NCI-H748 treated with DMSO at 0.1 percent for 48 hours (cell line): ENCODE measurements at regions not wholly inside any gene's neighbourhood (a gene's known extent, or its start where the extent isn't known, plus 50 kb on each side); places are given as distances from the start of the nearest gene placed in this dataset.

Experiments used
- DNase-seq: peaks from one replicate; lab custom pipeline; 2025; lab: John Stamatoyannopoulos, UW

DNA sequence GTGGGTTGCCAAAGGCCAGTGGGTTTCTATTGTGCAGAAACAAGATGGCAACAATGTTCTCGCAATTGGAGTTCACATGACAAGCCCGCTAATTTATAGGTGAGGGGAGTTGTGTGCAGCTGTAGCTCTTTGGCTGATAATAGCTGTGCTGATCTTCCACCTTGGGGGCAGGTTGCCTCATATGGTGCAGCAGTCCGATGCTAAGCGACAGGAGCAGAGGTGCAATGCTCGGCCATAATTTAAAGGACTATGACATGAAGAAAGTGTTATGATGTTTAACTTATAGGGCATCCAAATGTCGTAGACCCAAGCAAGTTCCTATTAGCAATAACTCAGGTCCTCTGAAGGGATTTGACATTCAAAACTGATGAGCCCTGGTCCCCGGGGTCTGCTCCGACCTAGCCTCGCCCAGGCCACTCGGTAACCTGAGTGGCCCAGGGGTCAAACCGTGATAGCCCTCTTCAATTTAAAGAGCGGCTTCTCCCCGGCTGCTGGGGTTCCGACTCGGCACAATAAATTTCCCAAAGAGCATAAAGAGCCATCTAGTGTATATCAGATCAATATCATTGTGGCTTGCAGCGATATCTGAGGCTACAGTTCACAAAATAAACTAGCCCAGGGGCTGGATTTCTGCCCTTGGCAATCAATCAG is 724.0 kb downstream of the IRX1 start:
- no peak for DNase-seq

- DNase-seq: no peak
Observed at GRCh38 chr5:4330327-4330726, 734.7 kb downstream of the IRX1 start.

DNA sequence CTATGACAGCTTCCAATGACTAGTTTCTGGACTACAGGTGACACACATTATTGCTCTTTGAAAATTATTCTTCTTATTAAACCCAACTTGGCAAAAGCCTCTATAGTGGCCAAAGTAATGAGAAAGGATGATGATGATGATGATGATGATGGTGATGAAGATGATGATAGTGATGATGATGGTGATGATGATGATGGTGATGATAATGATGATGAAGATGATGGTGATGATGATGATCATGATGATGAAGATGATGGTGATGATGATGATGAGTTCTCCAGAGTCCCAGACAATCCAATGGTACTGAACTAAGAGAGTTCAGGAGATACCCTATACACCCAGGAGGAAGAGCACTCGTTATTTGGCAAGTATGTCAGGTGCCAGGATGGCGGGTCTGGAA is 739.4 kb downstream of the IRX1 start:
- no peak for DNase-seq

GRCh38 chr5:4337519-4337918 is 741.9 kb downstream of the IRX1 start:
- no peak for DNase-seq

GRCh38 chr5:4339949-4340348 is 744.3 kb downstream of the IRX1 start:
- no peak for DNase-seq

GRCh38 chr5:4345850-4346249 is 750.2 kb downstream of the IRX1 start:
- DNase-seq: no peak

- DNase-seq: no peak
Observed at GRCh38 chr5:4348423-4348822, 752.8 kb downstream of the IRX1 start.

DNA sequence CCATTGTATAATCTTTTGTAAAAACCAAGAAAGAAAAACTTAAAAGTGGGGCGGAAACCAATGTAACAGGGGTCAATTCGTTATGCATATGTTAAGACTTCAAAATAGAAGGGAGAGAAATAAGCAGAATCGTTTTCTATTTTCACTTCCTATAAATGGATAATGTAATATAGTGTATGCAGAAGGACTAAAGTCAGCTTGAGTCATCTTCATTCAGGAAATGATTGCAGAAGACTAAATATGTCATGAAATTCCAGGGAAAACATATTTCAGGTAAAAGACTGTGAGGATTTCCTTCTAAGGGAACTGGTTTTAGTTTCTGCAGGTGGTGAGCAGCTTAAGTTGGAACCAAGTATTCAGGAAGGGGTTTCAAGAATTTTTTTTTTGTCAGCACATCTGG is 753.3 kb downstream of the IRX1 start:
- no peak for DNase-seq

DNA sequence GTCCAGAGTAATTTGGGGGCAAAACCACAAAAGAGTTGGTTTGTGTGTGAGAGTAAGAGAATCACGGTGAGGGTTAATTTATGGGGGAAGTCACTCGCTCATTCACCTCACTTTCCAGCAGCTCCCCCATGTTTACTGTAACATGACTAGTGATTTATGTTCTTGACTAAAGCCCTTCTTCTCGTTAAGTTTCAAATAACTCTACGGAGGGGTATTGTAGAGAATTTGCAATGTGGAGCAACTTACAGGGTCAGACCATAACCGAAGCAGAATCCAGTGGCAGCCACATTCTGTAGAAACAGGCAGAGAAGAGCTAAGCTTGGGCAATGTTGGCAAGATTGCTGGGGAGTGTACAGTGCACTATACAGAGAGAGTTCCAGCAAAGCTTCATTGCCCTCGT is 760.6 kb downstream of the IRX1 start:
- no peak for DNase-seq

DNA sequence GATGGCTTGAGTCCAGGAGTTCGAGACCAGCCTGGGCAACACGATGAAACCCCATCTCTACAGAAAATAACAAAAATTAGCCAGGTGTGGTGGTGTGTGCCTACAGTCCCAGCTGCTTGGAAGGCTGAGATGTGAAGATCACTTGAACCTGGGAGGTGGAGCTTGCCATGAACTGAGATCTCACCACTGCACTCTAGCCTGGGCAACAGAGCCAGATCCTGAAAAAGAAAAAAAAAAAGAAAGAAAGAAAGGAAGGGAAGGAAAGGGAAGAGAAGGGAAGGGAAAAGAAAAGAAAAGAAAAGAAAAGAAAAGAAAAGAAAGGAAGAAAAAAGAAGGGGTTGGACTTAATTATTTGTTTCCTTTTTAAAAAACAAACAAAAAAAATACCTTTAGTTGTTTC is 764.2 kb downstream of the IRX1 start:
- no peak for DNase-seq

DNA sequence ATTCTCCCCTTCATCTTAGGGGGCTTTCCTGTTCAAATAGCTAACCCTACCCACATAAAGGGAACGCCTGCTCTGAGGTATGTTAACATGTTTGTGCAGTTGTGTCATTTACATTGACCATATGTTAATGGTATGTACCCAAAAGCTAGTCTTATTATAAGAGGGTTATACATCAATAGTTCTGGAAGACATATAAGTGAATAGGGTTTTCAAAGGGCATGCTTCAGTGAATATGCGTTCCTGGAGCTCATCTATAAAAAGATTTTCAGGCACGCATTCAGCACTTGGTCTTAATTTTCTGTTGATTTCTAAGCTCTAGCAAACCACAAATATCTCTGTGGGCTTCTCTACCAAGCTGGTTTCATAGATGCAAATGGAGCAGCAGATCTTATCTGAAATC is 766.1 kb downstream of the IRX1 start:
- no peak for DNase-seq

DNA sequence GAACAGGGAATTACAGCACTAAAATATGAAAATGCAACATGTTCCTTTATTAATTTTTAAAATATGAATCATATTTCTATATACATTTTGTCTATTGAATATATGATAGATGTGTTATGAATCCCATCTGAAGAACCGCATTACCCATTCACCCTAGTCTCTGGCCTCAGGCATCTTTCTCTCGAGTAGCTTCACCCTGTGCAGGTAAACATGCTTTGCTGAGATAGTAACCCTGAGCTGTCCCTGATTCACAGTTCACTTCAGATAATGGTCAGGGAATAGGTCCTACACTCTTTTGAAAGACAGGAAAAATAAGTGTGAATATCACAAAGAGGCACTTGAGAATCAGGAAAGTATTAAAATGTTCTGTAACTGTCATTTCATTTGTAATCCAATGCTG is 766.8 kb downstream of the IRX1 start:
- no peak for DNase-seq

DNA sequence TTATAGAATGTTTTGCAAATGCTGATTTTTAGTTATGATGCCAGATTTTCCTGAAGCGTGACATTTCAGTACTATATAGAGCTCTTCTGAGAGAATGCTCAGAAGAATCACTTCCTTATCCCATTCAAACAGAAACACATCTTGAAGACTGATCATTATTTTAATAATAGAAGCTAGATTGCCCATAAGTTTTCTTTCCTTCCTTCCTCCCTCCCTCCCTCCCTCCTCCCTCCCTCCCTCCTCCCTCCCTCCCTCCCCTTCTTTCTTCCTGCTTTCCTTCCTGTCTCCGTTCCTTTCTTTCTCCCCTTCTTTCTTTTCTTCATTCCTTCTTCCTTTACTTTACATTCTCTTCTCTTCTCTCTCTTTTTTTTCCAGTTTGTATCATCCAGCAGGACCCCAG is 767.4 kb downstream of the IRX1 start:
- DNase-seq: no peak

DNA sequence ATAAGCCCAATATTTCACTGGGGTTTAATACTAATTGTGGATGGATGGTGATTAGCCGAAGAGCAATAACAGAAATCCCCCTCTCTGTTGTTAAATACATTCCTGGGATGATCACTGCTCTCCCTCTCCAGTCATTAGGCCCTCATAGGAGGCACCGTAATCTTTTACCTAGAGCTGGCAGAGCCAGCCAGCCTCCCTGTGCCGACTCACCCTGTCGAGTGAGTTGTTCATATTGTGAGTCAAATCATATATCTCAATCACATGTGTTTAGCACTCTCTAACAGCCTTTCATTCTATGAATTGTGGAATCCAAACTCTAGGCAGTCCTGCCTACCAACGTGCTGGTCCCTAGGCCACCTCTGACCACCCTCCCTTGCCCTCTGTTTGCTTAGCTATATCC is 771.0 kb downstream of the IRX1 start:
- DNase-seq: no peak

DNA sequence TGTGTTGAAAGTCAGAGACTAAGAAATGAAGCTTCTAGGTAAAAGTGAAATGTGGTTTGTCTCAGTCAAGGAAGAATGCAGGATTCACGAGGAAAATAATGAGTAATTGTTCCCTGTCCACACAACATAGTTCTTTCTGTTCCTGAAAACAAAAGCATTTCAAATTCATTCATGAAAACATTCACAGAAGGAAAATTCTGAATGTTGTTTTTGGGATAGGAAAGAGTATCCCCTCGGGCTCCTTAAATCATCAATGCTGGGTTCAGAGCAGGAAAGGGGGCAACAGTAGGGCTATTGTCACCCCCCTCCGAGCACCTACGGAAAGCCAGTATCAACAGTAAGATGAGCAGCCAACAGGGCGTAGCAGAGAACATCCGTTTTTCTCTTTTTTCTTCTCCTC is 769.9 kb upstream of the ADAMTS16 start:
- no peak for DNase-seq

DNA sequence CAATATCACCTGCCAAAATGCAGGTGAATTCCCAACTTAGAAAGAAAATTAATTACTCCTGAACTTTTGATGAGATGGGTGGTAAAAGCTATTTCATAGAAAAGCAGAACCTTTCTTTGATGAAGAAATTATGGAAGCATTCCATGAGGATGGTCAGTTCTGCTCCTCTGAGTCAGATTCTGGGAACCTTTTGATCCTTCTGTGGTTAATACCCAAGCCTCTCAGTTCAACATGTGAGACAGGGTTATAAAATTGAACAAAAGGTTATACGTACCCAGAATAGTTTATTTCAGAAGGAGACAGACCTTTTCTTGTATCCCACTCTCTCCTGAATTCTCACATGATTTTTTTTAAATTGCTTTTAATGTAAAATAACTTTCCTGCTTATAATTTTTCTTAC is 767.6 kb upstream of the ADAMTS16 start:
- no peak for DNase-seq

DNA sequence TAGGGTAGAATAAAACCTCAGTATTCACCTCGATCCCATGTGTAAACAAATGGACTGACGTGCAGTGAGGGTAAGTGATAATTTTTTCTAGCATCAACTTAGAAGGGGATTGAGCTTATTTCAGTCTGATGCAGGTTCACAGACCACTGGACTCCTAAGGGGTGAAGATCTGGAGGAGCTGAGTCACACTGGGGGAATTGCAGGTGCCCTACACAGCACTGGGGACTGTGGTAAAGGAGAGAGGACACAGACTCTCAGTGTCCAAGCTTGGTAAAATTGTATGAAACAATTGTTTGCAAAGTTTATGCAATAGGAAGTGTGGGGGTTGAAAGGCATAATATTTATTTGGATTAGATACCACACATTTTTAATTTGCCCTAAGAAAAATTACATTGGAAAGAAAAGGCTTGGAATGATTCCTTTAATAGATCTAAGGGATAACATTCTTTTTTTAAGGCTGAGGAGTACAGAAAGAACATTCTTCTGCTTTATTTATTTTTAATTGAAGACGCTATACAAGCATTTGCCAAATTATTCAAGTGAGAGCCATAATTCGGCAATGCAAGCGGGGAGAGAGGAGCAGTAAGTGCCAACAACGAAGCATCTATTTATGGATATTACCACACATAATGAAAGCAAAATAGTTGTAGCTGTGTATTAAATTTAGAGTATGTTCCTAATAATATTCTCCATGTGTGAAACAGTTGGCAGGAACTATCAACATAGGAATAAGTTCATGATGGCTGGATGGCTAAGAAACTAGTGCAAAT is 766.9 kb upstream of the ADAMTS16 start:
- DNase-seq: no peak

DNA sequence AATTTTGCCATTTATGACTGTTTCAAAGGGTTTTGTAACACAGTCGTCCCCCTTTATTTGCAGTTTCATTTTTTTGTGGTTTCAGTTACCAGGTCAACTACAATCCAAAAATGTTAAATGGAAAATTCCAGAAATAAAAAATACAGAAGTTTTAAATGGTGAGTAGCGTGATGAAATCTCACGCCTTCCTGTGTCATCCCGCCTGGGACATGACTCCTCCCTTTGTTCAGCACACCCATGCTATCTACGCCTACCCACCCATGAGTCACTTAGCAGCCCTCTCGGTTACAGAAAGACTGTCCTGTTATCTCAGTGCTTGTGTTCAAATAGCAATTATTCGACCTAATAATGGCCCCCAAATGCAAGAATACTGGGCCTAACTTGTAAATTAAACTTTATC is 765.3 kb upstream of the ADAMTS16 start:
- no peak for DNase-seq

DNA sequence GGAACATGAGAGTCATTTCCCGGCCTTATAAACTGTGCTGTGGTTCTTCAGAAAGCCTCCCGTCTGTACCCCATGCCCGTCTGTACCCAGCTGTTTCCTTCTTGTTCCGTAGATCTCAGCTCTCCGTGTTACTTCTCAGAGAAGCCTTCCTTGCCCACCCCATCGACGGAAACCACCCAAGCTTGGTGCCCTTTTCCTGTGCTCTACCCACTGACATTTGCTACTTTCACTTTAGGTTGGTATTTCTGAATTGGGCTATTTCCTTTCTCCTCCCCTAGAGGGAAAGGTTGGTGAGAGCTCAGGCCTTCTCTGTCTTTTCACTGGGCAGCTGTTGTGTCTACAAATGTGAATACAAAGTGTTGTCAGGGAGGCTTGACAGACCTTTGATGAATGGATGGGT is 764.5 kb upstream of the ADAMTS16 start:
- no peak for DNase-seq

GRCh38 chr5:4383102-4383501 is 757.0 kb upstream of the ADAMTS16 start:
- no peak for DNase-seq

- DNase-seq: no peak
Observed at GRCh38 chr5:4383518-4384198, 756.5 kb upstream of the ADAMTS16 start.

DNA sequence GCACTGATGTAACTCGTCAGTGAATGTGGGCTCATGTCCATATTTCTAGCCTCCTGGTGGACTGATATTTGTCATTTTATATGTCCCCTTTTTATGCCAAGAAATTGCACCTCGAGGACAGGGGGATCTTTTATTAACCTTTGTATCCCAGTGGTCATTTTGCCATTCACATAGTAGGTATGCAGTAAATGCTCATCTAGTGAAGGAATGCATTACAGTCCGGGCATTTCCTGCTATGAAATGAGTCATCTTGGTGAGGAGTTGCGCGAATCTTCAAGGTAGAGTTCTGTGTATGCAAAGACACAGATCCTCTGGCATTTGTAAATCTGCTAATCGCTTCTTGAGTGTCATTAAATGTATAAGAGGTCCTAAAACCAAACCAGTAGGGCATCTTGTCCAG is 755.5 kb upstream of the ADAMTS16 start:
- DNase-seq: no peak

GRCh38 chr5:4386152-4386551 is 754.0 kb upstream of the ADAMTS16 start:
- no peak for DNase-seq
